Bronchial epithelial cell (primary cell): ENCODE measurements at regions not wholly inside any gene's neighbourhood (a gene's known extent, or its start where the extent isn't known, plus 50 kb on each side); places are given as distances from the start of the nearest gene placed in this dataset.

ENCODE experiments used
- DNase-seq: peaks from one replicate; pipeline ENCODE4 v3.0.0-alpha.2; 2010; ENCODE audit warnings: low read depth
- FAIRE-seq: peaks from 2 replicates; lab custom pipeline; 2011; peaks lifted over from hg19 to GRCh38; lab: Jason Lieb, UNC
- H3K27me3 ChIP-seq: 2 replicates; pipeline ENCODE4 v1.5.1; 2011; ENCODE audit warnings: low read length; ENCODE audit not compliant: control insufficient read depth, insufficient read depth
- H3K36me3 ChIP-seq: 2 replicates; pipeline ENCODE4 v1.5.1; 2011; ENCODE audit warnings: low read length; ENCODE audit not compliant: control insufficient read depth, insufficient read depth
- H3K4me3 ChIP-seq: 2 replicates; pipeline ENCODE4 v1.5.1; 2011; ENCODE audit warnings: mild to moderate bottlenecking, low read depth, low read length, control low read depth
- TF ChIP-seq, protein P1 (sequence below): IDR thresholded peaks from 2 replicates; pipeline ENCODE4 v1.5.1; 2011; ENCODE audit warnings: mild to moderate bottlenecking, moderate library complexity, low read length, control low read depth, inconsistent platforms; ENCODE audit not compliant: insufficient read depth, severe bottlenecking

DNA sequence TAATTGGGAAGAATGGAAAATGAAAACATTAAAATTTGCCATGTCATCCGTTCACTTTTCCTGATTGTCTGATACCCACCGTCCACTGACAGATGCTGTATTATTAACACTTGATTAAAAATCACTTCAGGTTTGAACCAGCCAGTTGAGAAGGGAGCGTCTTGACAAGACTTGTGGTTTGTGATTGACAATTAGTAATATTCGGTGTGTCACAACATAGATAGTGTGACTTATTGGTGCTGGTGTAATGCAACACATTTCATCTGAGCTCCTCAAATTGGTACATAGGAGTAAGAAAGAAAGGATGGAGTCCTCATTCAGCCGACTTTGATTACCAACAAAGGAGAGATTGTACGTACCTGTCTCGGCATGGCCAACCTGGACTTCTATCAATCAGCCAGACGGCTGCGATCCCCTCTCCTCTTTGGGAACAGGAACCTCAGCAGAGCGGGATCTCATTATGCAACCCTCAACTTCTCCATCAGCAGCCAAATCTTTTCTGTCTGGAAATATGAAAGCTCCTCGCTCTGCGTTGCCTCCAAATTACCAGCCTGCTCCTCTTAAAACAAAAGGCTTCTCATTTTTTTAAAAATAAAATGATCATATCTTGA, 211.7 kb upstream of the MVB12B start:
- TF ChIP-seq, protein P1, sequence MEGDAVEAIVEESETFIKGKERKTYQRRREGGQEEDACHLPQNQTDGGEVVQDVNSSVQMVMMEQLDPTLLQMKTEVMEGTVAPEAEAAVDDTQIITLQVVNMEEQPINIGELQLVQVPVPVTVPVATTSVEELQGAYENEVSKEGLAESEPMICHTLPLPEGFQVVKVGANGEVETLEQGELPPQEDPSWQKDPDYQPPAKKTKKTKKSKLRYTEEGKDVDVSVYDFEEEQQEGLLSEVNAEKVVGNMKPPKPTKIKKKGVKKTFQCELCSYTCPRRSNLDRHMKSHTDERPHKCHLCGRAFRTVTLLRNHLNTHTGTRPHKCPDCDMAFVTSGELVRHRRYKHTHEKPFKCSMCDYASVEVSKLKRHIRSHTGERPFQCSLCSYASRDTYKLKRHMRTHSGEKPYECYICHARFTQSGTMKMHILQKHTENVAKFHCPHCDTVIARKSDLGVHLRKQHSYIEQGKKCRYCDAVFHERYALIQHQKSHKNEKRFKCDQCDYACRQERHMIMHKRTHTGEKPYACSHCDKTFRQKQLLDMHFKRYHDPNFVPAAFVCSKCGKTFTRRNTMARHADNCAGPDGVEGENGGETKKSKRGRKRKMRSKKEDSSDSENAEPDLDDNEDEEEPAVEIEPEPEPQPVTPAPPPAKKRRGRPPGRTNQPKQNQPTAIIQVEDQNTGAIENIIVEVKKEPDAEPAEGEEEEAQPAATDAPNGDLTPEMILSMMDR: no peak
- no peaks in the 10 kb centered on the region for H3K27me3 ChIP-seq
- no peaks in the 10 kb centered on the region for H3K36me3 ChIP-seq
- DNase-seq (no peak), FAIRE-seq (no peak)
- H3K4me3 ChIP-seq: no peak overlapping the region

GRCh38 chr9:126116351-126117157, 210.1 kb upstream of the MVB12B start:
- FAIRE-seq (no peak), DNase-seq (no peak)
- TF ChIP-seq, protein P1: no peak
- no peaks in the 10 kb centered on the region for H3K27me3 ChIP-seq
- no peaks in the 10 kb centered on the region for H3K36me3 ChIP-seq
- no peak overlapping the region for H3K4me3 ChIP-seq

DNA sequence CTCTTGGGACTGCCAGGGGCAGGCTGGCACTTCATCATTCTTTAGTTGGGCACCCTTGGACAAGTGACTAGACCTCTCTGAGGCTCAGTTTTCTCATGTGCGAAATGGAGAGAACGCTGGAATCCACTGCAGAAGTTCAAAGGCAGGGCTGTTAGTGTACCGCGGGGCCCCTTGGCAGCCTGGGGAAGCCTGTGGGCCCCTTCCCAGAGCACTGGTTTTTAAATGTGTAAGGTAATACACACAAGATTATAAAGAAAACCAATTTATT, 209.5 kb upstream of the MVB12B start:
- Histone ChIP-seq H3K4me3 (no peak overlapping the region), H3K36me3 (no peaks in the 10 kb centered on the region), H3K27me3 (no peaks in the 10 kb centered on the region)
- TF ChIP-seq, protein P1: no peak
- DNase-seq: no peak
- FAIRE-seq: no peak

- no peak for FAIRE-seq
- no peak for DNase-seq
- H3K36me3 ChIP-seq: no peaks in the 10 kb centered on the region
- no peak overlapping the region for H3K4me3 ChIP-seq
- H3K27me3 ChIP-seq: no peaks in the 10 kb centered on the region
- TF ChIP-seq, protein P1: no peak
These were observed 209.0 kb upstream of the MVB12B start for GRCh38 chr9:126117631-126118030.

GRCh38 chr9:126119731-126120130, 206.9 kb upstream of the MVB12B start:
- no peaks in the 10 kb centered on the region for H3K36me3 ChIP-seq
- TF ChIP-seq, protein P1: no peak
- H3K4me3 ChIP-seq: no peak overlapping the region
- no peak for DNase-seq
- no peaks in the 10 kb centered on the region for H3K27me3 ChIP-seq
- no peak for FAIRE-seq
